Adipocyte (in vitro differentiated cells): ENCODE measurements at regions not wholly inside any gene's neighbourhood (a gene's known extent, or its start where the extent isn't known, plus 50 kb on each side); places are given as distances from the start of the nearest gene placed in this dataset.
"Not testable (repeated sequence)": the region's sequence is repeated elsewhere in the genome, so short reads cannot be mapped to it uniquely, and the experiment has no call there.

Source experiments
- DNase-seq: peaks from one replicate; pipeline ENCODE4 v3.0.0-alpha.2; 2015; ENCODE audit warnings: low read depth
- H3K27me3 ChIP-seq: replicated peaks from 2 replicates; pipeline ENCODE4 v1.7.0; 2013; ENCODE audit warnings: mild to moderate bottlenecking, low read length, moderate library complexity; ENCODE audit not compliant: control insufficient read depth, insufficient read depth
- H3K36me3 ChIP-seq: 2 replicates; pipeline ENCODE4 v1.7.0; 2013; ENCODE audit warnings: low read length, mild to moderate bottlenecking, moderate library complexity; ENCODE audit not compliant: control insufficient read depth, insufficient read depth, severe bottlenecking
- H3K4me1 ChIP-seq: 2 replicates; pipeline ENCODE4 v1.7.0; 2013; ENCODE audit warnings: mild to moderate bottlenecking, low read length, moderate library complexity; ENCODE audit not compliant: control insufficient read depth, insufficient read depth
- H3K4me3 ChIP-seq: 2 replicates; pipeline ENCODE4 v1.7.0; 2013; ENCODE audit warnings: mild to moderate bottlenecking, low read length, moderate library complexity
- H3K9ac ChIP-seq: 2 replicates; pipeline ENCODE4 v1.7.0; 2013; ENCODE audit warnings: mild to moderate bottlenecking, low read length, moderate library complexity
- H3K9me3 ChIP-seq: 2 replicates; pipeline ENCODE4 v1.7.0; 2013; ENCODE audit warnings: mild to moderate bottlenecking, low read length, moderate library complexity; ENCODE audit not compliant: control insufficient read depth

DNA sequence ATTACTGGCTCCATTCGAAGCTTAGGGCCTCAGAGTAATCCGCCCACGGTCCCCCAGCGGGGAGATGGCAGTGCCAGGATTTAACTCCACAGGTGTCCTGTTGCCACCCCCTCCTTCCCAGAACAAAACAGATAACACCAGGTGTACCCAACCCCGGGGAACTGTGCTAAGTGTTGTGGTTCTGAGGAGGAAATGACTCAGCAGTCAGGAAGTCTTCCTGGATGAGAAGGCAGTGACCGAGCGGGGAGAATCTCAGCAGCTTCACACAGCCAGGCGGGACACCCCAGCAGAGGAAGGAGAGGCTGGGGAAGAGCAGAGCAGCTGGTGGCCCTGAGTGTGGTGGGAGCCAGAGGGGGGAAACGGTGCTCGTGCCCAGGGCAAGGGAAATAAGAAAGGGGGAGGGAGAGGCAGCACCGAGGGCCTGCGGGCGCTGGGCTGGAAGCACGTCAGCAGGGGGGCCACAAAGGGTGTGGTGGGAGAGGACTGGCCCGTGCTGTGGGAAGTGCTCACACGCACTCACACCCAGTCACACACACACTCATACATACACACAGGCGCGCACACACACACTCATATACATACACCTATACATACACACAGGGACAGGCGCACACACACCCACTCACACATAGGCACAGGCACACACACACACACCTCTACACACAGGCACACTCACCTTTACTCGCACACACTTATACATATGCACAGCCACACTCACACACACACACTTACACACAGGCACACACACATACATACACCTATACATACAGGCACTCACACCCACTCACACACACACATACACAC, 59.8 kb upstream of the CHST15 start:
- H3K9ac ChIP-seq, result peak overlapping the region; percentile 61
- H3K27me3 ChIP-seq, result no peaks in the 10 kb centered on the region
- H3K9me3 ChIP-seq, result no peaks in the 10 kb centered on the region
- no peaks in the 10 kb centered on the region for H3K36me3 ChIP-seq
- H3K4me1 ChIP-seq, result peaks cover 49% of the 10 kb centered on the region
- DNase-seq, result peak; percentile 86
- H3K4me3 ChIP-seq, result no peak overlapping the region

DNA sequence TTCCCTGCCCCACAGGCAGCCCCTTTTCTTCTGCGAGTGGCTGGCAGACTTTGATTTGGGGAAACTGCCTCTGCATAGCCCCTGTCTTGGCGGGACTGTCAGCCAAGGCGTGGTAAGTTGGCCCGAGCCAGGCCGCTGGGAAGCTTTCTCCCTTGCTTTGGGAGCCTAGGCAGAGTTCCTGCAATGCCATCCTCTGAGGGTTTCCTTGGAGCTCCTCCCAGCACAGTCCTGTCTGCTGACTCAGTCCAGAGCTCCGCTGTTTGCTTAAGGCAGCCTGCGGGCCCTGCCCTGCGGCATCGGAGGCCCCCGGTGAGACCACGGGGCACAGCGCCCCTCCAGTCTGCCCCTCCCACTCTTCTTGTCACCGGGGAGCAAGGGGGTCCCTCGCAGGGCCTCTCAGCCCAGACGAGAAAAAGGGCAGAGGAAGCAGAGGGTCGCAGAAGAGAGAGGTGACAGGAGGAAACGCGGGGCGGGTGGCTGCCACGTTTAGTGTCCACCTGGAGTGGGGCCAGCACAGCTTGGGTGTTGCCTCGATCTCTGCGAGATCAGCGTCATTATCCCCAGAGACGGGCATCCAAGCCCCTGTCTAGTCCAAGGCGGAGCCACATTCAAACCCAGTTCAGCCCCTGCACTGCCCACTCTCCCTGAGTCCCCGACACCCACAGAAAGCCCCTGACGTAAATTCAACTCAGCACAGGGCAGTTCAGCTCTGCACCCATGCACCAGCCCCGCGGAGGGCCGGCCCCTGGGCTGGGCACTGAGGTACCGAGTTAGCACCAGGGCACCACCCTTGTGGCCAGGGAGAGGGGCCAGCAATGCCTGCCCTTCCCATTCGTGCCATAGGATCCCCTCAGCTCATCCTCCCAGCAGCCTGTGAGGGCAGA, 59.0 kb upstream of the CHST15 start:
- DNase-seq, result peak; percentile 90

DNA sequence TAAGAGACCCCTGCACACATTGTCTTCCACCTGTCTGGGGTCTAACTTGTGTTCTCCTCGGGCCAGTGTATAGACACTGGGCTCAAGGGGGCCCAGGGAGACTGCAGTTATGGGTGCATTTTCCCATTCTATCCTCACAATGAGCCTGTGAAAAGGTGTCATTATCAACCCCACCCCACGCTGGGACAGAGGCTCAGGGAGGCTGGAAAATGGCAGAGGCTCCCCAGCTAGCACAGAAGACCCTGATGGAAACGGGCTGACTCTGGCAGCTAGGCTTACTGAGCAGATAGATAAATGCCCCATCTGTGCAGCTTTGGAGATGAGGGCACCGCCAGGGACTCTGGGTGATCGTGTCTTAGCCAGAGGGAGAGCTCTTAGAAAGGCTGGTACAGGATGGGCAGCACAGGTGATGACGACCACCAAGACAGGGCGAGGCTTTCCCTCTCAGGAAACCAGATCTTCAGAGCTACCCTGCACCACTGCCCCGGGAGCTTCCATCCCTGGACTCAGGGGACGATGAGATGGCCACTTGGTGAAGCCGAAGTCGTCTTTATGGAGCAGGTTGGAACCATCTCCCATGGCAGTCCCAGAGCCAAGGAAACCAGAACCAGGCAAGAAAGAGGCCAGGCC, 58.2 kb upstream of the CHST15 start:
- no peak for DNase-seq
- Histone ChIP-seq H3K27me3 (no peaks in the 10 kb centered on the region), H3K36me3 (no peaks in the 10 kb centered on the region), H3K4me3 (no peak overlapping the region), H3K9ac (peak overlapping the region; percentile 10), H3K9me3 (no peaks in the 10 kb centered on the region), H3K4me1 (peaks cover 39% of the 10 kb centered on the region)

More for the DNA sequence above, 59.0 kb upstream of the CHST15 start:
- Histone ChIP-seq H3K9me3 (no peaks in the 10 kb centered on the region), H3K4me1 (peaks cover 45% of the 10 kb centered on the region), H3K36me3 (no peaks in the 10 kb centered on the region), H3K9ac (peak overlapping the region; percentile 61), H3K27me3 (no peaks in the 10 kb centered on the region), H3K4me3 (peak overlapping the region; percentile 49)

DNA sequence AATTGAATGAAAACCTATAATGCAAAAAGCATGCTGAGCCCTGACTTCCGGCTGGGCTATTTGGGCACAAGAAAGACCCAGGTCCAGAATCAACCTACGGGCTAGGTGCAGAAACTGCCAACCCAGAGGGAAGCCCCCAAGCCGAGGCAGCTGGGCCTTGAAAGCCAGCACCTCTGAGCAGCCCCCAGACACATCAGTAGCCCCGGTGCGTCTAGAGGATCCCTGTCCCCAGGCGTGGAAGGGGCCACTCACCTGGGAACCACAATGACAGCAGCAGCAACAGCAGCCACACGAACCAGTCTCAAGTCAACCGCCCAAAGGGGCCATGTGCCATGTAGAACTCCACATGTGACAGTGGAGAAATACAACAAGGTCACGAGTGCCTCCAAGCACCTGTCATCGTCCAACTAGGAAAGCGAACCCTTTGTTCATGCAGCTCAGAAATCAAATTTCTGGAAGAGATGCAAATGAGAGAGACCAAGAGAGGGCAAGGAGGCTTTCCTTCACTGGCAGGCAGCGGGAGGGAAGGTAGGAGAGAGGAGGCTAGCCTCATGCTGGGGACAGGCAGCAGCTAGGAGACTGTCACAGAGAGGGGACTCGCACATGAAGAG, 57.5 kb upstream of the CHST15 start:
- no peaks in the 10 kb centered on the region for H3K9me3 ChIP-seq
- DNase-seq, result no peak
- no peak overlapping the region for H3K9ac ChIP-seq
- peaks cover 39% of the 10 kb centered on the region for H3K4me1 ChIP-seq
- no peaks in the 10 kb centered on the region for H3K27me3 ChIP-seq
- no peaks in the 10 kb centered on the region for H3K36me3 ChIP-seq
- H3K4me3 ChIP-seq, result no peak overlapping the region

- Histone ChIP-seq H3K9me3 (no peaks in the 10 kb centered on the region), H3K4me3 (no peak overlapping the region), H3K36me3 (no peaks in the 10 kb centered on the region), H3K27me3 (no peaks in the 10 kb centered on the region), H3K4me1 (peaks cover 39% of the 10 kb centered on the region), H3K9ac (no peak overlapping the region)
- DNase-seq, result no peak
Measured at GRCh38 chr10:124150189-124150806, 56.9 kb upstream of the CHST15 start.

DNA sequence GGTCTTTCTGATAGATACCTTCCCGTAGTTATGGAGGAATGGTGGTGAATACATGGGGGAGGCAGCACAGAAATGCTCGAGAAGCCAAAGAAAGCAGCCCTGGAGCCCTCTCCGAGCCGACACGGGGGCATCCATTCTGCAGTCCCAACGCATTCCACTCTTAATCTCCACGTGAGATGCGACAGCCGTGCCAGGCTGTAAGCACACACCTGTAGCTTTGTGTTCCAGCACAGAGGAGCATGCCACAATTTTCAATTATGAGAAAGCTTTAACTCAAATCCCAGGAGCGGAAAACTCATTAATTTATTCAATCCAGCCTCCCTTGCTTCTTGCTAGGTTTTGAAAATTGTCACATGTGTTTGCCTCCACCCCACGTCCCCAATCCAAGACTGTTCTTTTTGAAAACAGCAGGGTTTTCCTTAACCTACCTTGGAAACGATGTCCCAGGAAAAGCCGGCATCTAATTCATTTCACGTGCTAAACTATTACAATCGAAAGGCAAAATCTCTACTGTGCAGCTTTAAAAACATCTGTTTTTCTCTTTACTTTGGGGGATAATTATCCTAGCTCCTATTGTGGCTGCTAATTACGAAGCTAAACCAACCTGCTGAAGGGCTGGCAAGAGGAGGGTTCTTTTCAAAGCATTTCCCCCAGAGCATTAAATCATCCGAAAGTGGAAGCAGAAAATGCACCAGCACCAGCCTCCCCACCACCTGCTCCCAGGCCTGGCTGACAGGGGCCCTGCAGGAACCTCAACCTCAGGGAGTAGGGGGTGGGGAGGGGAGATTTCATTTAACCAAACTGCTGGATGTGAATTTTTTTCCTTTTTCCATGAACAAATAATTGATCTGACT, 56.0 kb upstream of the CHST15 start:
- no peak for DNase-seq
- Histone ChIP-seq H3K4me3 (no peak overlapping the region), H3K36me3 (no peaks in the 10 kb centered on the region), H3K4me1 (peaks cover 46% of the 10 kb centered on the region), H3K9me3 (no peaks in the 10 kb centered on the region), H3K27me3 (no peaks in the 10 kb centered on the region), H3K9ac (no peak overlapping the region)

DNA sequence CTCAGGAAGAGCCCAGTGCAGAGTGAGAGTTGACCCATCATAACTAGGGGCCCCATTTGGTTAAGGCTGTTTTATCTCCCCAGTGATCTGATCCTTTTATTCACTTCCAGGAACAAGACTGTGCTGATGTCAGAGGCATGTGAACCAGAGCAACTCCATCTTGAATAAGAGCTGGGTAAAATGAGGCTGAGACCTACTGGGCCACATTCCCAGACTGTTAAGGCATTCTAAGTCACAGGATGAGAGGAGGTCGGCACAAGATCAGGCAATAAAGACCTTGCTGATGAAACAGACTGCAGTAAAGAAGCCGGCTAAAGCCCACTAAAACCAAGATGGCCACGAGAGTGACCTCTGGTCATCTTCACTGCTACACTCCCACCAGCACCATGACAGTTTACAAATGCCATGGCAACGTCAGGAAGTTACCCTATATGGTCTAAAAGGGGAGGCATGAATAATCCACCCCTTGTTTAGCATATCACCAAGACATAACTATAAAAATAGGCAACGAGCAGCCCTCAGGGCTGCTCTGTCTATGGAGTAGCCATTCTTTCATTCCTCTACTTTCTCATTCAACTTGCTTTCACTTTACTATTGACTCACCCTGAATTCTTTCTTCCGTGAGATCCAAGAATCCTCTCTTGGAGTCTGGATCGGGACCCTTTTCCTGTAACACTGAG, 55.3 kb upstream of the CHST15 start:
- H3K9ac ChIP-seq, H3K27me3 ChIP-seq, H3K9me3 ChIP-seq, H3K4me3 ChIP-seq, DNase-seq, H3K36me3 ChIP-seq: not testable (repeated sequence)
- H3K4me1 ChIP-seq, result peaks cover 48% of the 10 kb centered on the region

DNA sequence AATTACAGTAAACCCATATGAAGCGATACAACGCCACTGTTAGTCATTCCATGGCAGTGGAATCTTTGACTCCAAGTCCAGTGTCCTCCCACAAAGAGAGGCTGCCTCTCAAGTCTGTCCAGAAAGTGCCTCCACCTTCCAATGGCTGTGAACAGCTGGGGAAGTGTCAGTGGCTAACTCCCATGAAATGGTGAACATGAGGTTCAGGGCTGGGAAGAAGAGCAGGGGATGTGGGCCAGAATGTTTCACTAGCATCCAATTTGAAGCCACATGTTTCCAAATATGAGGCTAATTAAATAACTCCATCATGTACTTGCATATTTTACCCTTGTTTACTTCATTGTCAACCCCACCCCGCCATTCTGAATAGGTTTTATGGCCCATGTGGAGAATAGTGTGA, 53.1 kb upstream of the CHST15 start:
- Histone ChIP-seq H3K4me1 (peaks cover 41% of the 10 kb centered on the region), H3K36me3 (no peaks in the 10 kb centered on the region), H3K4me3 (no peak overlapping the region), H3K9ac (no peak overlapping the region), H3K27me3 (no peaks in the 10 kb centered on the region), H3K9me3 (no peaks in the 10 kb centered on the region)
- no peak for DNase-seq

DNA sequence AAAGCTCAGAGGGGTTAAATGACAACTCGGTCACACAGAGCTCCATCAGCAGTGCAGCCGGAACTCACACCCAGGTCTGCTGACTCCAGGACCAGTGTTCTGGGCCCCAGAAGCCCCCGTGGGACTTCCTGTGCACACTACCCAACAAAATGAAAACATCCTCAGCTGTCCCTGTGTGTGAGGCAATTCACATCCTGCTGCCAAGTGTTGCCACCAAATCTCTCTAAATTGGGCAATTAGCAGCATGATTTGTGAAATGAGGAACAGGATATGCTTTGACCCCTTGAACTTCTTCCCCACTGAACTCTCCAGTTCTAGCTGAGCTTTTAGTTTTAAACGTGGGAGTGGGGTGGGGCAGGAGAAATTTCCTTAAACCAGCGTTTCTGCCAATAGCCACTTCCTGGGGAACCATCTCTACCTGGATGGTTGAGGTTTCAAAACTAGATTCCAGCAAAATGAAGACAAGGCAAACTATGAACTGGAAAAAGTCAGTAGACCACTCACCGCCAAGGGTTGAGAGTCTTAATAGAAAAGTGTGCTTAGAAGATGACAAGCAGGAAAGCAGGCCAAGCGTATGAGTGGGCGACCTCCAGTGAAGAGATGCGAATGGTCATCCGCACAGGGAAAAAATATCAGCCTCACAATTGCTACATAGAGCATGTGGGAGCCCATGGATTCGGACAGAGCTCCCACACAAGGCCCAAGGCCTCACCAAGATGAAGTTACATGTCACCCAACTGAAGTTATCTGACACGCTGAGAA, 51.9 kb upstream of the CHST15 start:
- peak; percentile 64 for DNase-seq
- peaks cover 40% of the 10 kb centered on the region for H3K4me1 ChIP-seq
- no peaks in the 10 kb centered on the region for H3K27me3 ChIP-seq
- no peaks in the 10 kb centered on the region for H3K36me3 ChIP-seq
- H3K9ac ChIP-seq, result no peak overlapping the region
- H3K4me3 ChIP-seq, result no peak overlapping the region
- peaks cover 5% of the 10 kb centered on the region for H3K9me3 ChIP-seq
